Right atrium auricular region (tissue), 2 donors: ENCODE measurements at regions not wholly inside any gene's neighbourhood (a gene's known extent, or its start where the extent isn't known, plus 50 kb on each side); places are given as distances from the start of the nearest gene placed in this dataset.

ENCODE experiments used
- DNase-seq: peaks from one replicate; pipeline ENCODE4 v3.0.0-alpha.2; 2019; ENCODE audit warnings: low spot score
- H3K27ac ChIP-seq, 2 donors: fragments of 200-600 bp; sonication (generic); 1 replicate in 1 of 2; 2 replicates in 1 of 2; pipeline ENCODE4 v1.5.1; 2016 to 2019
- H3K27me3 ChIP-seq, 2 donors: fragments of 200-600 bp; sonication (generic); one replicate each; pipeline versions ENCODE4 v1.5.1 to v1.6.0; 2017 to 2019
- H3K36me3 ChIP-seq: fragments of 200-600 bp; sonication (generic); one replicate; pipeline ENCODE4 v1.5.1; 2016
- H3K4me1 ChIP-seq, 2 donors: fragments of 200-600 bp; sonication (generic); one replicate each; pipeline versions ENCODE4 v1.5.1 to v1.6.0; 2017 to 2019
- H3K4me3 ChIP-seq, 2 donors: fragments of 200-600 bp; sonication (generic); 1 replicate in 1 of 2; 2 replicates in 1 of 2; pipeline ENCODE4 v1.5.1; 2017 to 2019; ENCODE audit warnings: mild to moderate bottlenecking in 1 of 2, moderate library complexity in 1 of 2
- H3K9me3 ChIP-seq, 2 donors: fragments of 200-600 bp; sonication (generic); one replicate each; pipeline ENCODE4 v1.5.1; 2019
- CTCF ChIP-seq, 2 donors: fragments of 200-600 bp; sonication (generic); IDR thresholded peaks; one replicate each; pipeline ENCODE4 v1.5.1; 2019; ENCODE audit warnings: antibody characterized with exemption in 2 of 2

- Histone ChIP-seq H3K4me1 (no peaks in the 10 kb centered on the region), H3K27ac (no peak overlapping the region), H3K27me3 (no peaks in the 10 kb centered on the region), H3K36me3 (no peaks in the 10 kb centered on the region), H3K9me3 (no peaks in the 10 kb centered on the region), H3K4me3 (no peak overlapping the region)
- no peak for TF ChIP-seq CTCF (IDR thresholded peaks at IDR 0.05)
- DNase-seq, result no peak
Observed at GRCh38 chr13:31684466-31684865, 54.9 kb upstream of the RXFP2 start.

GRCh38 chr13:31686670-31687425 is 52.5 kb upstream of the RXFP2 start:
- no peak overlapping the region for H3K4me3 ChIP-seq
- H3K4me1 ChIP-seq, result no peaks in the 10 kb centered on the region
- DNase-seq, result no peak
- no peaks in the 10 kb centered on the region for H3K27me3 ChIP-seq
- H3K9me3 ChIP-seq, result no peaks in the 10 kb centered on the region
- H3K27ac ChIP-seq, result no peak overlapping the region
- no peaks in the 10 kb centered on the region for H3K36me3 ChIP-seq
- no peak for TF ChIP-seq CTCF (IDR thresholded peaks at IDR 0.05)
